Liver (tissue), 8 donors: ENCODE measurements at regions not wholly inside any gene's neighbourhood (a gene's known extent, or its start where the extent isn't known, plus 50 kb on each side); places are given as distances from the start of the nearest gene placed in this dataset.

Experiments used
- DNase-seq: peaks from one replicate; pipeline ENCODE4 v3.0.0-alpha.2; 2017; ENCODE audit warnings: low spot score
- H3K27ac ChIP-seq, 2 donors: one replicate each; pipeline ENCODE4 v1.7.0; 2013; ENCODE audit warnings: inconsistent platforms in 2 of 2, low read length in 2 of 2, control low read depth in 1 of 2, low read depth in 1 of 2, mild to moderate bottlenecking in 1 of 2
- H3K27me3 ChIP-seq, 4 donors: one replicate each; pipeline versions ENCODE4 v1.6.1 to v1.7.0; 2013; ENCODE audit warnings: low read length in 3 of 4, inconsistent platforms in 1 of 4, mild to moderate bottlenecking in 1 of 4, moderate library complexity in 1 of 4; ENCODE audit not compliant: control insufficient read depth in 4 of 4, insufficient read depth in 4 of 4
- H3K36me3 ChIP-seq, 4 donors: one replicate each; pipeline versions ENCODE4 v1.6.1 to v1.7.0; 2013; ENCODE audit warnings: low read length in 3 of 4, mild to moderate bottlenecking in 3 of 4, low read depth in 1 of 4, moderate library complexity in 1 of 4; ENCODE audit not compliant: control insufficient read depth in 4 of 4, insufficient read depth in 3 of 4
- H3K4me1 ChIP-seq, 4 donors: one replicate each; pipeline versions ENCODE4 v1.6.1 to v1.7.0; 2013; ENCODE audit warnings: low read length in 3 of 4, mild to moderate bottlenecking in 3 of 4, moderate library complexity in 1 of 4; ENCODE audit not compliant: control insufficient read depth in 4 of 4, insufficient read depth in 4 of 4
- H3K4me3 ChIP-seq, 3 donors: one replicate each; pipeline versions ENCODE4 v1.6.1 to v1.7.0; 2013; ENCODE audit warnings: low read length in 3 of 3, control low read depth in 1 of 3, low read depth in 1 of 3, mild to moderate bottlenecking in 1 of 3
- H3K9ac ChIP-seq, 2 donors: one replicate each; pipeline ENCODE4 v1.7.0; 2013; ENCODE audit warnings: low read length in 2 of 2, mild to moderate bottlenecking in 2 of 2, moderate library complexity in 2 of 2, control low read depth in 1 of 2, low read depth in 1 of 2
- H3K9me3 ChIP-seq, 4 donors: one replicate each; pipeline versions ENCODE4 v1.6.1 to v1.7.0; 2013; ENCODE audit warnings: low read length in 3 of 4; ENCODE audit not compliant: control insufficient read depth in 4 of 4
- EGR1 ChIP-seq, 2 donors: IDR thresholded peaks; 2 replicates each; pipeline ENCODE4 v1.6.1; 2016 to 2018; ENCODE audit warnings: antibody characterized with exemption in 2 of 2, low read depth in 2 of 2
- FOXA1 ChIP-seq: IDR thresholded peaks from 2 replicates; pipeline ENCODE4 v1.6.1; 2016; ENCODE audit warnings: antibody characterized with exemption
- GABPA ChIP-seq, 2 donors: IDR thresholded peaks in 1 of 2; conservative IDR thresholded peaks in 1 of 2; 2 replicates each; pipeline ENCODE4 v1.6.1; 2016; ENCODE audit warnings: antibody characterized with exemption in 2 of 2, mild to moderate bottlenecking in 1 of 2, moderate library complexity in 1 of 2
- HNF4A ChIP-seq, 2 donors: conservative IDR thresholded peaks; 2 replicates each; pipeline ENCODE4 v1.6.1; 2016; ENCODE audit warnings: antibody characterized with exemption in 2 of 2, mild to moderate bottlenecking in 2 of 2
- HNF4G ChIP-seq: IDR thresholded peaks from 2 replicates; pipeline ENCODE4 v1.6.1; 2016; ENCODE audit warnings: antibody characterized with exemption
- JUND ChIP-seq, 2 donors: IDR thresholded peaks; 2 replicates each; pipeline ENCODE4 v1.6.1; 2016; ENCODE audit warnings: antibody characterized with exemption in 2 of 2
- NR2F2 ChIP-seq: IDR thresholded peaks from 2 replicates; pipeline ENCODE4 v1.6.1; 2016; ENCODE audit warnings: antibody characterized with exemption
- RAD21 ChIP-seq, 2 donors: IDR thresholded peaks; 2 replicates each; pipeline ENCODE4 v1.6.1; 2016; ENCODE audit warnings: antibody characterized with exemption in 2 of 2, mild to moderate bottlenecking in 2 of 2
- RXRA ChIP-seq, 2 donors: IDR thresholded peaks; 2 replicates each; pipeline ENCODE4 v1.6.1; 2017 to 2018; ENCODE audit warnings: antibody characterized with exemption in 2 of 2, mild to moderate bottlenecking in 1 of 2
- SP1 ChIP-seq: IDR thresholded peaks from 2 replicates; pipeline ENCODE4 v1.6.1; 2018; ENCODE audit warnings: antibody characterized with exemption, mild to moderate bottlenecking
- TAF1 ChIP-seq: conservative IDR thresholded peaks from 2 replicates; pipeline ENCODE4 v1.6.1; 2016; ENCODE audit warnings: antibody characterized with exemption, mild to moderate bottlenecking
- YY1 ChIP-seq: IDR thresholded peaks from 2 replicates; pipeline ENCODE4 v1.6.1; 2016; ENCODE audit warnings: antibody characterized with exemption, mild to moderate bottlenecking
- WGBS: extraction: QIAGEN DNeasy Blood & Tissue Kit; methylation state at CpG from one replicate; pipeline ENCODE4 v1.1.7; 2013; 5-methylcytosine and 5-hydroxymethylcytosine counted together
- TF ChIP-seq, protein P1 (sequence below): IDR thresholded peaks from 2 replicates; pipeline ENCODE4 v1.6.1; 2016; ENCODE audit warnings: antibody characterized with exemption
- TF ChIP-seq, protein P2 (sequence below): fragments of 150-350 bp; IDR thresholded peaks from 2 replicates; pipeline ENCODE4 v1.5.1; 2017; ENCODE audit warnings: improper control_type of control experiment, low read depth, low read length; ENCODE audit not compliant: missing input control
- TF ChIP-seq, protein P3 (sequence below): IDR thresholded peaks from 2 replicates; pipeline ENCODE4 v1.6.1; 2016; ENCODE audit warnings: antibody characterized with exemption
- TF ChIP-seq, protein P4 (sequence below): IDR thresholded peaks from 2 replicates; pipeline ENCODE4 v1.6.1; 2016; ENCODE audit warnings: antibody characterized with exemption
- TF ChIP-seq, protein P5 (sequence below): IDR thresholded peaks from 2 replicates; pipeline ENCODE4 v1.6.1; 2016; ENCODE audit warnings: antibody characterized with exemption, mild to moderate bottlenecking
- donor health status: healthy.
- donor health status: healthy.
- donor health status: healthy.
- donor health status: healthy.
- donor health status: healthy.

DNA sequence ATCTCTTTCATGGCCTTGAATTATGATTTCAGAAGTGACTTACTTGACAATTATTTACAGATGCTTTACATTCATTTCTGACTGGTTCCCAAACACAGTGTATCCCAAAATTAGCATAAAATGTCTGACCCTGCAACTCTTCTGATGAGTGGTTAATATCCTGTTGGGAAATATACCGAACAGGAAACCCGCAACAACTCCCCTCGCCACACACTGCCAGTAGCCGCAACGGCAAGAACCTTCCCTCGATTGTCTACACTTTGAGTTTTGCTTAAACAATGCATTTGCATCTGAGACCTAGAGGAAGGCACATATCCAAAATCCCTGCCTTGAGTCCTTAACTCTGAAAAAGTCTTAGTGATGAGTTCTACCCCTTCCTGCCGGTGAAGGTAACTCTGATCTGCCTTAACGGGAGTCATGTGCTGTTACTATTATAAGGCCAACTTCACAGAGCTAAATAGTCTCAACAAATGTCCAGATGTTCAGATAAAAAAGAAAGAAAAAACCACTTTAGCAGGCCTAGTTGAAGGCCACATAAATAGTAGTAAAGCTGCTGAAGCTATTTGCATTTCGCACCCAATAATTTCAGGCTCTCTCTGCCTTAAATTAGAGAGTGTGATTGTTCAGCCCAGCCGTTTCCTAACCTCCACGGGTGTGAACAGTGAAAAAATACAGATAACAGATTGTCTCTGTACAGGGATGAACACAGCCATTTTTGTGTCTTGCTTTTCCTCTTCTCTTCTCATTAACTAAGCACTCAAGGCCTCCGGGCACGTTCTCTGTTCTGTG, 321.1 kb downstream of the HS3ST3B1 start:
- Histone ChIP-seq H3K36me3 (no peaks in the 10 kb centered on the region), H3K4me3 (no peak overlapping the region), H3K27me3 (no peaks in the 10 kb centered on the region), H3K9me3 (no peaks in the 10 kb centered on the region), H3K4me1 (no peaks in the 10 kb centered on the region), H3K27ac (no peak overlapping the region), H3K9ac (no peak overlapping the region)
- no peak for TF ChIP-seq YY1
- TF ChIP-seq SP1 = no peak
- TF ChIP-seq, protein P1, sequence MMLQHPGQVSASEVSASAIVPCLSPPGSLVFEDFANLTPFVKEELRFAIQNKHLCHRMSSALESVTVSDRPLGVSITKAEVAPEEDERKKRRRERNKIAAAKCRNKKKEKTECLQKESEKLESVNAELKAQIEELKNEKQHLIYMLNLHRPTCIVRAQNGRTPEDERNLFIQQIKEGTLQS = no peak
- TF ChIP-seq HNF4G = no peak
- TF ChIP-seq HNF4A (conservative IDR thresholded peaks at IDR 0.05) = no peak
- TF ChIP-seq JUND (IDR thresholded peaks at IDR 0.05) = no peak
- TF ChIP-seq, protein P2, sequence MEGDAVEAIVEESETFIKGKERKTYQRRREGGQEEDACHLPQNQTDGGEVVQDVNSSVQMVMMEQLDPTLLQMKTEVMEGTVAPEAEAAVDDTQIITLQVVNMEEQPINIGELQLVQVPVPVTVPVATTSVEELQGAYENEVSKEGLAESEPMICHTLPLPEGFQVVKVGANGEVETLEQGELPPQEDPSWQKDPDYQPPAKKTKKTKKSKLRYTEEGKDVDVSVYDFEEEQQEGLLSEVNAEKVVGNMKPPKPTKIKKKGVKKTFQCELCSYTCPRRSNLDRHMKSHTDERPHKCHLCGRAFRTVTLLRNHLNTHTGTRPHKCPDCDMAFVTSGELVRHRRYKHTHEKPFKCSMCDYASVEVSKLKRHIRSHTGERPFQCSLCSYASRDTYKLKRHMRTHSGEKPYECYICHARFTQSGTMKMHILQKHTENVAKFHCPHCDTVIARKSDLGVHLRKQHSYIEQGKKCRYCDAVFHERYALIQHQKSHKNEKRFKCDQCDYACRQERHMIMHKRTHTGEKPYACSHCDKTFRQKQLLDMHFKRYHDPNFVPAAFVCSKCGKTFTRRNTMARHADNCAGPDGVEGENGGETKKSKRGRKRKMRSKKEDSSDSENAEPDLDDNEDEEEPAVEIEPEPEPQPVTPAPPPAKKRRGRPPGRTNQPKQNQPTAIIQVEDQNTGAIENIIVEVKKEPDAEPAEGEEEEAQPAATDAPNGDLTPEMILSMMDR = no peak
- TF ChIP-seq EGR1 (IDR thresholded peaks at IDR 0.05; ENCODE audit: low read depth in 2 of 2) = no peak
- TF ChIP-seq RAD21 (IDR thresholded peaks at IDR 0.05) = no peak
- TF ChIP-seq, protein P3, sequence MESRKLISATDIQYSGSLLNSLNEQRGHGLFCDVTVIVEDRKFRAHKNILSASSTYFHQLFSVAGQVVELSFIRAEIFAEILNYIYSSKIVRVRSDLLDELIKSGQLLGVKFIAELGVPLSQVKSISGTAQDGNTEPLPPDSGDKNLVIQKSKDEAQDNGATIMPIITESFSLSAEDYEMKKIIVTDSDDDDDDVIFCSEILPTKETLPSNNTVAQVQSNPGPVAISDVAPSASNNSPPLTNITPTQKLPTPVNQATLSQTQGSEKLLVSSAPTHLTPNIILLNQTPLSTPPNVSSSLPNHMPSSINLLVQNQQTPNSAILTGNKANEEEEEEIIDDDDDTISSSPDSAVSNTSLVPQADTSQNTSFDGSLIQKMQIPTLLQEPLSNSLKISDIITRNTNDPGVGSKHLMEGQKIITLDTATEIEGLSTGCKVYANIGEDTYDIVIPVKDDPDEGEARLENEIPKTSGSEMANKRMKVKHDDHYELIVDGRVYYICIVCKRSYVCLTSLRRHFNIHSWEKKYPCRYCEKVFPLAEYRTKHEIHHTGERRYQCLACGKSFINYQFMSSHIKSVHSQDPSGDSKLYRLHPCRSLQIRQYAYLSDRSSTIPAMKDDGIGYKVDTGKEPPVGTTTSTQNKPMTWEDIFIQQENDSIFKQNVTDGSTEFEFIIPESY = no peak
- TF ChIP-seq RXRA (IDR thresholded peaks at IDR 0.05) = no peak
- TF ChIP-seq, protein P4, sequence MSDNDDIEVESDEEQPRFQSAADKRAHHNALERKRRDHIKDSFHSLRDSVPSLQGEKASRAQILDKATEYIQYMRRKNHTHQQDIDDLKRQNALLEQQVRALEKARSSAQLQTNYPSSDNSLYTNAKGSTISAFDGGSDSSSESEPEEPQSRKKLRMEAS = no peak
- no peak for TF ChIP-seq TAF1
- no peak for TF ChIP-seq GABPA (IDR thresholded peaks at IDR 0.05 in 1 of 2, conservative IDR thresholded peaks at IDR 0.05 in 1 of 2)
- DNase-seq = no peak
- WGBS = 87% methylated on average over 13 of the region's 13 CpGs

DNA sequence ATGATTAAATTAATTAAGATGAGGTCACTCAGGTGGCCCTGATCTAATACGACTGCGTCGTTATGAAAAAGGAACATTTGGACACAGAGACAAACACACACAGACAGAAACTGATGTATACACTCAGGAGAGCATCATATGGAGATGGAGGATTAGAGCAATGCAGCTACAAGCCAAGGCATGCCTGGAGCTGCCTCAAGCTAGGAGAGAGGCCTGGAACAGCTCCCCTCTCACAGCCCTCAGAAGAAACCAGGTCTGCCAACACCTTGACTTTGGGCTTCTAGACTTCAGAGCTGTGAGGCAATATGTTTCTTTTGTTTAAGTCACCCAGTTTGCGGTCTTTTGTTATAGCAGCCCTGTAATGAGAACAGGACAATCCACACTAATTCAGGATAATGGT, 318.9 kb downstream of the HS3ST3B1 start:
- Histone ChIP-seq H3K9ac (no peak overlapping the region), H3K27me3 (no peaks in the 10 kb centered on the region), H3K9me3 (no peaks in the 10 kb centered on the region), H3K36me3 (no peaks in the 10 kb centered on the region), H3K4me3 (no peak overlapping the region), H3K4me1 (no peaks in the 10 kb centered on the region), H3K27ac (no peak overlapping the region)
- TF ChIP-seq, protein P3 = no peak
- TF ChIP-seq HNF4G = no peak
- TF ChIP-seq NR2F2 = no peak
- no peak for TF ChIP-seq JUND (IDR thresholded peaks at IDR 0.05)
- TF ChIP-seq, protein P1 = no peak
- TF ChIP-seq YY1 = no peak
- TF ChIP-seq, protein P5, sequence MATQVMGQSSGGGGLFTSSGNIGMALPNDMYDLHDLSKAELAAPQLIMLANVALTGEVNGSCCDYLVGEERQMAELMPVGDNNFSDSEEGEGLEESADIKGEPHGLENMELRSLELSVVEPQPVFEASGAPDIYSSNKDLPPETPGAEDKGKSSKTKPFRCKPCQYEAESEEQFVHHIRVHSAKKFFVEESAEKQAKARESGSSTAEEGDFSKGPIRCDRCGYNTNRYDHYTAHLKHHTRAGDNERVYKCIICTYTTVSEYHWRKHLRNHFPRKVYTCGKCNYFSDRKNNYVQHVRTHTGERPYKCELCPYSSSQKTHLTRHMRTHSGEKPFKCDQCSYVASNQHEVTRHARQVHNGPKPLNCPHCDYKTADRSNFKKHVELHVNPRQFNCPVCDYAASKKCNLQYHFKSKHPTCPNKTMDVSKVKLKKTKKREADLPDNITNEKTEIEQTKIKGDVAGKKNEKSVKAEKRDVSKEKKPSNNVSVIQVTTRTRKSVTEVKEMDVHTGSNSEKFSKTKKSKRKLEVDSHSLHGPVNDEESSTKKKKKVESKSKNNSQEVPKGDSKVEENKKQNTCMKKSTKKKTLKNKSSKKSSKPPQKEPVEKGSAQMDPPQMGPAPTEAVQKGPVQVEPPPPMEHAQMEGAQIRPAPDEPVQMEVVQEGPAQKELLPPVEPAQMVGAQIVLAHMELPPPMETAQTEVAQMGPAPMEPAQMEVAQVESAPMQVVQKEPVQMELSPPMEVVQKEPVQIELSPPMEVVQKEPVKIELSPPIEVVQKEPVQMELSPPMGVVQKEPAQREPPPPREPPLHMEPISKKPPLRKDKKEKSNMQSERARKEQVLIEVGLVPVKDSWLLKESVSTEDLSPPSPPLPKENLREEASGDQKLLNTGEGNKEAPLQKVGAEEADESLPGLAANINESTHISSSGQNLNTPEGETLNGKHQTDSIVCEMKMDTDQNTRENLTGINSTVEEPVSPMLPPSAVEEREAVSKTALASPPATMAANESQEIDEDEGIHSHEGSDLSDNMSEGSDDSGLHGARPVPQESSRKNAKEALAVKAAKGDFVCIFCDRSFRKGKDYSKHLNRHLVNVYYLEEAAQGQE = no peak
- TF ChIP-seq TAF1 = no peak
- TF ChIP-seq FOXA1 = no peak
- no peak for TF ChIP-seq SP1
- no peak for TF ChIP-seq RAD21 (IDR thresholded peaks at IDR 0.05)
- TF ChIP-seq RXRA (IDR thresholded peaks at IDR 0.05) = no peak
- no peak for TF ChIP-seq HNF4A (conservative IDR thresholded peaks at IDR 0.05)
- DNase-seq = no peak
- WGBS = 87% methylated on average over 4 of the region's 4 CpGs
